Hepatocyte (in vitro differentiated cells): ENCODE measurements at regions not wholly inside any gene's neighbourhood (a gene's known extent, or its start where the extent isn't known, plus 50 kb on each side); places are given as distances from the start of the nearest gene placed in this dataset.

Experiments used
- DNase-seq: peaks from one replicate; pipeline ENCODE4 v3.0.0-alpha.2; 2016; ENCODE audit warnings: low spot score
- H2AFZ ChIP-seq: fragments of 200-600 bp; sonication (generic); 2 replicates; pipeline ENCODE4 v1.6.0; 2016; ENCODE audit warnings: antibody characterized with exemption, mild to moderate bottlenecking
- H3K27ac ChIP-seq: fragments of 200-600 bp; sonication (generic); 2 replicates; pipeline ENCODE4 v1.5.1; 2016; ENCODE audit warnings: mild to moderate bottlenecking
- H3K27me3 ChIP-seq: fragments of 200-600 bp; sonication (generic); 2 replicates; pipeline ENCODE4 v1.6.1; 2016
- H3K36me3 ChIP-seq: fragments of 200-600 bp; sonication (generic); replicated peaks from 2 replicates; pipeline ENCODE4 v1.5.1; 2016; ENCODE audit warnings: low read depth; ENCODE audit not compliant: insufficient read depth
- H3K4me1 ChIP-seq: fragments of 200-600 bp; sonication (generic); 2 replicates; pipeline ENCODE4 v1.5.1; 2016; ENCODE audit warnings: mild to moderate bottlenecking, moderate library complexity; ENCODE audit not compliant: insufficient read depth
- H3K4me2 ChIP-seq: fragments of 200-600 bp; sonication (generic); 2 replicates; pipeline ENCODE4 v1.6.0; 2016
- H3K4me3 ChIP-seq: fragments of 200-600 bp; sonication (generic); 2 replicates; pipeline ENCODE4 v1.5.1; 2016; ENCODE audit warnings: mild to moderate bottlenecking
- H3K79me2 ChIP-seq: fragments of 200-600 bp; sonication (generic); 2 replicates; pipeline ENCODE4 v1.6.0; 2017; ENCODE audit warnings: mild to moderate bottlenecking
- H3K9me2 ChIP-seq: fragments of 200-600 bp; sonication (generic); replicated peaks from 2 replicates; pipeline ENCODE4 v1.6.0; 2017; ENCODE audit warnings: mild to moderate bottlenecking; ENCODE audit not compliant: insufficient read depth
- H3K9me3 ChIP-seq: fragments of 200-600 bp; sonication (generic); 2 replicates; pipeline ENCODE4 v1.5.1; 2016; ENCODE audit warnings: low read depth, mild to moderate bottlenecking
- H4K20me1 ChIP-seq: fragments of 200-600 bp; sonication (generic); 2 replicates; pipeline ENCODE4 v1.6.0; 2016; ENCODE audit warnings: mild to moderate bottlenecking; ENCODE audit not compliant: insufficient read depth, poor library complexity, severe bottlenecking
- CTCF ChIP-seq: fragments of 200-600 bp; sonication (generic); IDR thresholded peaks from 2 replicates; pipeline ENCODE4 v1.5.1; 2016; ENCODE audit warnings: antibody characterized with exemption, mild to moderate bottlenecking; ENCODE audit not compliant: poor library complexity
- EZH2 ChIP-seq: fragments of 200-600 bp; sonication (generic); IDR thresholded peaks from 2 replicates; pipeline ENCODE4 v1.6.1; 2016; ENCODE audit warnings: antibody characterized with exemption, mild to moderate bottlenecking, borderline replicate concordance
- EZH2phosphoT487 ChIP-seq: fragments of 200-600 bp; sonication (generic); IDR thresholded peaks from one replicate; pipeline ENCODE4 v1.6.1; 2018; ENCODE audit warnings: antibody characterized with exemption, mild to moderate bottlenecking, low read depth, moderate library complexity; ENCODE audit not compliant: unreplicated experiment, severe bottlenecking
- WGBS: methylation state at CpG from one replicate; pipeline ENCODE4 v1.1.6; 2016; ENCODE audit warnings: low lambda C conversion rate; ENCODE audit errors: missing lambda C conversion rate; 5-methylcytosine and 5-hydroxymethylcytosine counted together

- TF ChIP-seq CTCF (no peak), EZH2phosphoT487 (no peak), EZH2 (no peak)
- WGBS: 98% methylated on average over 4 of the region's 4 CpGs
- H3K4me2 ChIP-seq: no peak overlapping the region
These were observed 52.7 kb upstream of the CRIM1 start for GRCh38 chr2:36302911-36303310.

GRCh38 chr2:36301843-36302242 is 53.7 kb upstream of the CRIM1 start:
- Histone ChIP-seq H3K79me2 (no peaks in the 10 kb centered on the region), H3K9me2 (no peaks in the 10 kb centered on the region), H2AFZ (no peak overlapping the region), H4K20me1 (no peaks in the 10 kb centered on the region), H3K27me3 (no peaks in the 10 kb centered on the region), H3K36me3 (no peaks in the 10 kb centered on the region), H3K4me1 (no peaks in the 10 kb centered on the region), H3K27ac (no peak overlapping the region), H3K4me2 (no peak overlapping the region), H3K4me3 (no peak overlapping the region), H3K9me3 (no peaks in the 10 kb centered on the region)
- WGBS: 89% methylated on average over 5 of the region's 5 CpGs
- DNase-seq: no peak
- TF ChIP-seq EZH2phosphoT487: no peak
- TF ChIP-seq EZH2: no peak
- no peak for TF ChIP-seq CTCF

More at GRCh38 chr2:36302911-36303310, 52.7 kb upstream of the CRIM1 start:
- no peaks in the 10 kb centered on the region for H3K9me2 ChIP-seq
- no peak overlapping the region for H3K27ac ChIP-seq
- H3K36me3 ChIP-seq: no peaks in the 10 kb centered on the region
- H3K27me3 ChIP-seq: no peaks in the 10 kb centered on the region
- no peaks in the 10 kb centered on the region for H3K4me1 ChIP-seq
- H2AFZ ChIP-seq: no peak overlapping the region
- H3K79me2 ChIP-seq: no peaks in the 10 kb centered on the region
- no peaks in the 10 kb centered on the region for H3K9me3 ChIP-seq
- no peak for DNase-seq
- no peak overlapping the region for H3K4me3 ChIP-seq
- no peaks in the 10 kb centered on the region for H4K20me1 ChIP-seq

- Histone ChIP-seq H3K27ac (no peak overlapping the region), H3K79me2 (no peaks in the 10 kb centered on the region), H3K9me3 (no peaks in the 10 kb centered on the region), H3K36me3 (no peaks in the 10 kb centered on the region), H3K4me1 (no peaks in the 10 kb centered on the region), H3K9me2 (no peaks in the 10 kb centered on the region), H3K27me3 (no peaks in the 10 kb centered on the region), H3K4me2 (no peak overlapping the region), H3K4me3 (no peak overlapping the region), H2AFZ (no peak overlapping the region), H4K20me1 (no peaks in the 10 kb centered on the region)
- no peak for TF ChIP-seq EZH2phosphoT487
- no peak for TF ChIP-seq EZH2
- no peak for TF ChIP-seq CTCF
- DNase-seq: no peak
- WGBS: 92% methylated on average over 5 of the region's 5 CpGs
These were observed 54.9 kb upstream of the CRIM1 start for GRCh38 chr2:36300697-36301096.

- Histone ChIP-seq H4K20me1 (no peaks in the 10 kb centered on the region), H2AFZ (no peak overlapping the region), H3K4me3 (no peak overlapping the region), H3K9me3 (no peaks in the 10 kb centered on the region), H3K9me2 (no peaks in the 10 kb centered on the region), H3K27ac (no peak overlapping the region), H3K4me2 (no peak overlapping the region), H3K27me3 (no peaks in the 10 kb centered on the region), H3K36me3 (no peaks in the 10 kb centered on the region), H3K4me1 (no peaks in the 10 kb centered on the region), H3K79me2 (no peaks in the 10 kb centered on the region)
- WGBS: 69% methylated on average over 4 of the region's 4 CpGs
- DNase-seq: no peak
- no peak for TF ChIP-seq EZH2
- TF ChIP-seq CTCF: no peak
- TF ChIP-seq EZH2phosphoT487: no peak
These were observed 58.8 kb upstream of the CRIM1 start for GRCh38 chr2:36296798-36297197.
